ENCODE measurements at regions not wholly inside any gene's neighbourhood (a gene's known extent, or its start where the extent isn't known, plus 50 kb on each side); places are given as distances from the start of the nearest gene placed in this dataset.

GRCh38 chr18:21963336-21963735 is 206.1 kb upstream of the GATA6 start:
- H3K9me3 ChIP-seq (replicated peaks; ENCODE audit: control insufficient read depth, insufficient read depth, low read length), result no peaks in the 10 kb centered on the region
- no peaks in the 10 kb centered on the region for H3K36me3 ChIP-seq (ENCODE audit: control insufficient read depth in 2 of 2, insufficient read depth in 2 of 2, low read length in 1 of 2)
- ChIA-PET POLR2A (no interaction called here), CTCF (no interaction called here), RAD21 (ENCODE audit: unreplicated experiment) (no interaction called here), SMC1A (ENCODE audit: uncharacterized antibody, unreplicated experiment) (no interaction called here)
- no peak overlapping the region for H3K4me3 ChIP-seq
- FAIRE-seq (no peak), DNase-seq (ENCODE audit: low read depth, low spot score) (no peak), ATAC-seq (no peak)
- no peaks in the 10 kb centered on the region for H3K79me2 ChIP-seq (ENCODE audit: control insufficient read depth, insufficient read depth, low read length)
- H3K9ac ChIP-seq (ENCODE audit: control insufficient read depth, insufficient read depth, low read length), result no peak overlapping the region
- H4K20me1 ChIP-seq (ENCODE audit: control insufficient read depth, insufficient read depth), result no peaks in the 10 kb centered on the region
- no TSS peak for BruUV-seq (replicated peaks)
- intact Hi-C loops (cut with micrococcal nuclease; ENCODE audit: unreplicated experiment), result no loop called here
- in situ Hi-C loops (cut with MboI), result no loop called here
- no peaks in the 10 kb centered on the region; a peak in 1 of 4 replicates for H3K27me3 ChIP-seq (replicated peaks in 1 of 2; ENCODE audit: control insufficient read depth in 2 of 2, insufficient read depth in 2 of 2, low read length in 1 of 2)
- 29% methylated on average over 5 of the region's 5 CpGs for WGBS (ENCODE audit: insufficient coverage, insufficient replicate concordance, low lambda C conversion rate, missing lambda C conversion rate)
- TF ChIP-seq SREBF2 (IDR thresholded peaks at IDR 0.05; ENCODE audit: low read length), result no peak
- TF ChIP-seq NR2C1 (IDR thresholded peaks at IDR 0.05), result no peak
- TF ChIP-seq RELB (IDR thresholded peaks at IDR 0.05; ENCODE audit: low read depth), result no peak
- TF ChIP-seq NR2F1 (conservative IDR thresholded peaks at IDR 0.05), result no peak
- no peak for TF ChIP-seq SPI1 (IDR thresholded peaks at IDR 0.05; ENCODE audit: borderline replicate concordance, insufficient read depth, low read depth, low read length)
- TF ChIP-seq RCOR1 (conservative IDR thresholded peaks at IDR 0.05; ENCODE audit: low read depth, low read length), result no peak
- no peak for TF ChIP-seq SIX5 (IDR thresholded peaks at IDR 0.05; ENCODE audit: low read depth, low read length, severe bottlenecking)
- no peak overlapping the region for H2AFZ ChIP-seq (ENCODE audit: control insufficient read depth, low read depth, low read length)
- no peak overlapping the region for H3K27ac ChIP-seq (ENCODE audit: control insufficient read depth, insufficient read depth)
- no peak overlapping the region for H3K4me2 ChIP-seq (ENCODE audit: control insufficient read depth, insufficient read depth)
- H3K4me1 ChIP-seq (ENCODE audit: control insufficient read depth, insufficient read depth, low read length), result no peaks in the 10 kb centered on the region

- no peak for DNase-seq (ENCODE audit: low read depth, low spot score)
- Histone ChIP-seq H3K79me2 (ENCODE audit: control insufficient read depth, insufficient read depth, low read length) (no peaks in the 10 kb centered on the region), H3K4me1 (ENCODE audit: control insufficient read depth, insufficient read depth, low read length) (no peaks in the 10 kb centered on the region), H3K9ac (ENCODE audit: control insufficient read depth, insufficient read depth, low read length) (no peak overlapping the region), H3K4me2 (ENCODE audit: control insufficient read depth, insufficient read depth) (no peak overlapping the region), H2AFZ (ENCODE audit: control insufficient read depth, low read depth, low read length) (no peak overlapping the region), H3K27me3 (replicated peaks in 1 of 2; ENCODE audit: control insufficient read depth in 2 of 2, insufficient read depth in 2 of 2, low read length in 1 of 2) (no peaks in the 10 kb centered on the region), H3K36me3 (ENCODE audit: control insufficient read depth in 2 of 2, insufficient read depth in 2 of 2, low read length in 1 of 2) (no peaks in the 10 kb centered on the region), H3K9me3 (replicated peaks; ENCODE audit: control insufficient read depth, insufficient read depth, low read length) (no peaks in the 10 kb centered on the region), H4K20me1 (ENCODE audit: control insufficient read depth, insufficient read depth) (no peaks in the 10 kb centered on the region), H3K4me3 (no peak overlapping the region), H3K27ac (ENCODE audit: control insufficient read depth, insufficient read depth) (no peak overlapping the region)
- ChIA-PET RAD21 (ENCODE audit: unreplicated experiment) (interaction anchor here (0.6 kb wide), 1 partner anchor 18 kb away, joined by 3 read pairs; no protein-coding TSS in a partner anchor), POLR2A (no interaction called here), CTCF (interaction anchor here (0.6 kb wide), 1 partner anchor 625 kb away, joined by 3 read pairs; no protein-coding TSS in a partner anchor), SMC1A (ENCODE audit: uncharacterized antibody, unreplicated experiment) (no interaction called here)
- WGBS (ENCODE audit: insufficient coverage, insufficient replicate concordance, low lambda C conversion rate, missing lambda C conversion rate), result 50% methylated on average over 4 of the region's 4 CpGs
- no peak for FAIRE-seq
- in situ Hi-C loops (cut with MboI) (no loop called here), intact Hi-C loops (cut with micrococcal nuclease; ENCODE audit: unreplicated experiment) (no loop called here)
- BruUV-seq (replicated peaks), result no TSS peak
- no peak for ATAC-seq
- TF ChIP-seq CEBPZ (IDR thresholded peaks at IDR 0.05; ENCODE audit: low read depth, low read length) (no peak), IRF5 (IDR thresholded peaks at IDR 0.05; ENCODE audit: borderline replicate concordance) (no peak)
Observed at GRCh38 chr18:21968338-21968737, 201.1 kb upstream of the GATA6 start.
